Vagina (tissue), 2 donors: ENCODE measurements at regions not wholly inside any gene's neighbourhood (a gene's known extent, or its start where the extent isn't known, plus 50 kb on each side); places are given as distances from the start of the nearest gene placed in this dataset.

Experiments used
- CTCF ChIP-seq, 3 experiments: fragments of 450-650 bp in 2 of 3; fragments of 200-600 bp in 1 of 3; sonication (generic) in 1 of 3; IDR thresholded peaks; one replicate each; pipeline ENCODE4 v1.5.1; 2017 to 2019; ENCODE audit warnings: antibody characterized with exemption in 3 of 3, mild to moderate bottlenecking in 2 of 3, moderate library complexity in 2 of 3
- POLR2A ChIP-seq, 2 donors: fragments of 450-650 bp; IDR thresholded peaks; one replicate each; pipeline ENCODE4 v1.6.1; 2017; ENCODE audit warnings: antibody characterized with exemption in 2 of 2, mild to moderate bottlenecking in 2 of 2, moderate library complexity in 2 of 2
- POLR2AphosphoS5 ChIP-seq, 2 donors: sonication (generic); formaldehyde crosslinking; IDR thresholded peaks; one replicate each; pipeline ENCODE4 v1.9.0; 2017; ENCODE audit warnings: antibody characterized with exemption in 2 of 2, mild to moderate bottlenecking in 2 of 2, low read depth in 1 of 2; ENCODE audit not compliant: insufficient read depth in 1 of 2

DNA sequence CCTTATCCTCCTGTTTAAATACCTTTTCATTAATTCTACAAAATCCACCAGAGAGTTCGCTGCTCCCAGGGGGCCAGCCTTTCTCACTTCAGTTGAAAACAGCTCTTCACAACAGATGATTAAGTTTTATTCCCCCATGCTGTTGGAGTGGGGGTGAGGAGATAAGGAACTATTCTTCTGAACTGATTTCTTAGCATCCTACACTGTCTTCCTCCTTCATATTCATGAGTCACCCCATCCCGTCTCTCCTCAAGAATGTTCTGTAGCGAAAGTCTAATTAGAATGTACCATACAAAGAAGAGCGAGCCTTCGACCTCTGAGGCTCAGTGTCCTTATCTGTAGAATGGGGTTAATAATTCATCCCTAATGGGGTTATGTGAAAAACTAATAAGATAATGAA is 138.0 kb downstream of the PIK3R1 start:
- no peak for TF ChIP-seq CTCF (IDR thresholded peaks at IDR 0.05)
- TF ChIP-seq POLR2AphosphoS5 (IDR thresholded peaks at IDR 0.05; ENCODE audit: insufficient read depth in 1 of 2, low read depth in 1 of 2), result no peak
- no peak for TF ChIP-seq POLR2A (IDR thresholded peaks at IDR 0.05)
